ENCODE measurements at regions not wholly inside any gene's neighbourhood (a gene's known extent, or its start where the extent isn't known, plus 50 kb on each side); places are given as distances from the start of the nearest gene placed in this dataset.

DNA sequence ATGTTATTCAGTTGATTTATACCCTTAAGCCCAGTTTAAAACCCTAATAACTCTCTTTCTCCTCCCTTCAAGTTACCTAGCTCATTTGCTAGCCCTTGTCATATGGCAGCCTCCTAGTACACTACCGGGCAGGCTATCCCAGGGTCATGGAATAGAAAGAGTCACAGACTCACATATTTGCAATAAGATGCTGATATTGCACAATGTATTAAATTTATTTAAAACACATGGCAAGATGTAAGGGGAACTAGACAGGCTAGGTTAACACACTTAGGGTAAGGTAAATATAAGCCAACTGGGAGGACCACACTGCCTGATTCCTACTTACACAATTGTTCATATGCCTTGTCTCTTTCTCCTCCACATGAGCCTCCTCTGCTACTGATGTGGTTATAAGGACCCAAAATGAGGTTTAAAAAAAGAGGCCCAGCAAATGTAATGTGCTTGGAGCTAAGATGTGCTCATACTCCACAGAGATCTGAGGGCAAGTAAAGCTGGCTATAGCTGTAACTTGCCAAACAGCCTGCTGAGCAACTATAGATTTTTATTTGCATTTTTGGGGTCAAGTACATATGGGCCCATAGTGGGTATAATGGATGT, 130.0 kb downstream of the ENC1 start:
- TF ChIP-seq, protein P1, sequence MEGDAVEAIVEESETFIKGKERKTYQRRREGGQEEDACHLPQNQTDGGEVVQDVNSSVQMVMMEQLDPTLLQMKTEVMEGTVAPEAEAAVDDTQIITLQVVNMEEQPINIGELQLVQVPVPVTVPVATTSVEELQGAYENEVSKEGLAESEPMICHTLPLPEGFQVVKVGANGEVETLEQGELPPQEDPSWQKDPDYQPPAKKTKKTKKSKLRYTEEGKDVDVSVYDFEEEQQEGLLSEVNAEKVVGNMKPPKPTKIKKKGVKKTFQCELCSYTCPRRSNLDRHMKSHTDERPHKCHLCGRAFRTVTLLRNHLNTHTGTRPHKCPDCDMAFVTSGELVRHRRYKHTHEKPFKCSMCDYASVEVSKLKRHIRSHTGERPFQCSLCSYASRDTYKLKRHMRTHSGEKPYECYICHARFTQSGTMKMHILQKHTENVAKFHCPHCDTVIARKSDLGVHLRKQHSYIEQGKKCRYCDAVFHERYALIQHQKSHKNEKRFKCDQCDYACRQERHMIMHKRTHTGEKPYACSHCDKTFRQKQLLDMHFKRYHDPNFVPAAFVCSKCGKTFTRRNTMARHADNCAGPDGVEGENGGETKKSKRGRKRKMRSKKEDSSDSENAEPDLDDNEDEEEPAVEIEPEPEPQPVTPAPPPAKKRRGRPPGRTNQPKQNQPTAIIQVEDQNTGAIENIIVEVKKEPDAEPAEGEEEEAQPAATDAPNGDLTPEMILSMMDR (IDR thresholded peaks at IDR 0.05; ENCODE audit: control extremely low read depth in 1 of 3, insufficient read depth in 1 of 3, low read depth in 1 of 3, low read length in 3 of 3), result no peak
- TF ChIP-seq POLR2A (IDR thresholded peaks at IDR 0.05; ENCODE audit: control extremely low read depth in 1 of 2, low read depth in 2 of 2, low read length in 2 of 2), result no peak
- TF ChIP-seq EP300 (IDR thresholded peaks at IDR 0.05; ENCODE audit: borderline replicate concordance in 1 of 2, low read depth in 2 of 2, low read length in 2 of 2), result no peak
- TF ChIP-seq YY1 (IDR thresholded peaks at IDR 0.05; ENCODE audit: low read depth, low read length), result no peak
- no peak for TF ChIP-seq EZH2 (IDR thresholded peaks at IDR 0.05; ENCODE audit: low read depth, low read length, severe bottlenecking)
- TF ChIP-seq CEBPB (IDR thresholded peaks at IDR 0.05; ENCODE audit: low read depth, low read length), result no peak
- no peak for TF ChIP-seq SP2 (IDR thresholded peaks at IDR 0.05; ENCODE audit: low read length)
